ENCODE measurements at regions not wholly inside any gene's neighbourhood (a gene's known extent, or its start where the extent isn't known, plus 50 kb on each side); places are given as distances from the start of the nearest gene placed in this dataset.
"Not testable (repeated sequence)": the region's sequence is repeated elsewhere in the genome, so short reads cannot be mapped to it uniquely, and the experiment has no call there.

GRCh38 chr2:87199228-87199627, 177.6 kb upstream of the PLGLB1 start:
- not testable (repeated sequence) for TF ChIP-seq CTCF (IDR thresholded peaks at IDR 0.05); POLR2A (IDR thresholded peaks at IDR 0.05; ENCODE audit: low read depth); EP300 (IDR thresholded peaks at IDR 0.05)

Measured in esophagus muscularis mucosa (tissue), 4 donors.